ENCODE measurements at regions not wholly inside any gene's neighbourhood (a gene's known extent, or its start where the extent isn't known, plus 50 kb on each side); places are given as distances from the start of the nearest gene placed in this dataset.

DNA sequence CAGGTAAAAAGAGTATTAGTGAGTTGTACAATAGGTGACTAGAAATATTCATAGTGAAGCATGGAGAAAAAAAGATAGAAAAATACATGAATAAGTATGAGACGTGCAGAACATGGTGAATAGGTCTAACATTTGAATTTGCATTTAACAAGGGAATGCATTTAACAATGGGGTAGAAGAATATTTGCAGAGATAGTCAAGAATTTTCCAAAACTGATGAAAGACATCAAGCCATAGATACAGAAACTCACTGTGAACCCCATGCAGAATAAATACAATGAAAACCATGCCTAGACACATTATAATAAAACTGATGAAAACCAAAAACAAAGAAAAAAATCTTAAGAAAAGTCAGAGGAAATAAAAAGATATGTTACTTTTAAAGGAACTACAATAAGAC lies 184.8 kb downstream of the KTN1 start:
- TF ChIP-seq, protein P1, sequence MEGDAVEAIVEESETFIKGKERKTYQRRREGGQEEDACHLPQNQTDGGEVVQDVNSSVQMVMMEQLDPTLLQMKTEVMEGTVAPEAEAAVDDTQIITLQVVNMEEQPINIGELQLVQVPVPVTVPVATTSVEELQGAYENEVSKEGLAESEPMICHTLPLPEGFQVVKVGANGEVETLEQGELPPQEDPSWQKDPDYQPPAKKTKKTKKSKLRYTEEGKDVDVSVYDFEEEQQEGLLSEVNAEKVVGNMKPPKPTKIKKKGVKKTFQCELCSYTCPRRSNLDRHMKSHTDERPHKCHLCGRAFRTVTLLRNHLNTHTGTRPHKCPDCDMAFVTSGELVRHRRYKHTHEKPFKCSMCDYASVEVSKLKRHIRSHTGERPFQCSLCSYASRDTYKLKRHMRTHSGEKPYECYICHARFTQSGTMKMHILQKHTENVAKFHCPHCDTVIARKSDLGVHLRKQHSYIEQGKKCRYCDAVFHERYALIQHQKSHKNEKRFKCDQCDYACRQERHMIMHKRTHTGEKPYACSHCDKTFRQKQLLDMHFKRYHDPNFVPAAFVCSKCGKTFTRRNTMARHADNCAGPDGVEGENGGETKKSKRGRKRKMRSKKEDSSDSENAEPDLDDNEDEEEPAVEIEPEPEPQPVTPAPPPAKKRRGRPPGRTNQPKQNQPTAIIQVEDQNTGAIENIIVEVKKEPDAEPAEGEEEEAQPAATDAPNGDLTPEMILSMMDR (IDR thresholded peaks at IDR 0.05), result no peak
- TF ChIP-seq EP300 (IDR thresholded peaks at IDR 0.05) (no peak), POLR2A (IDR thresholded peaks at IDR 0.05) (no peak)

Measured in ovary (tissue), 3 donors.